H9 (cell line): ENCODE measurements at regions not wholly inside any gene's neighbourhood (a gene's known extent, or its start where the extent isn't known, plus 50 kb on each side); places are given as distances from the start of the nearest gene placed in this dataset.

Source experiments
- DNase-seq: peaks from one replicate; pipeline ENCODE4 v3.0.0-alpha.2; 2017
- H2AFZ ChIP-seq: one replicate; pipeline ENCODE4 v1.6.1; 2013; ENCODE audit warnings: mild to moderate bottlenecking, low read length, control low read depth, moderate library complexity
- H2AK5ac ChIP-seq: 2 replicates; pipeline ENCODE4 v1.6.1; 2013; ENCODE audit warnings: low read length, control low read depth, mixed read lengths; ENCODE audit not compliant: insufficient read length
- H2BK120ac ChIP-seq: one replicate; pipeline ENCODE4 v1.6.1; 2013; ENCODE audit warnings: low read depth, mild to moderate bottlenecking, low read length, control low read depth, inconsistent platforms; ENCODE audit not compliant: poor library complexity, severe bottlenecking
- H2BK12ac ChIP-seq: 2 replicates; pipeline ENCODE4 v1.6.1; 2013; ENCODE audit warnings: low read length, control low read depth, mixed read lengths, low read depth; ENCODE audit not compliant: insufficient read length
- H2BK15ac ChIP-seq: 2 replicates; pipeline ENCODE4 v1.6.1; 2013; ENCODE audit warnings: low read depth, low read length, control low read depth
- H2BK20ac ChIP-seq: one replicate; pipeline ENCODE4 v1.6.1; 2013; ENCODE audit warnings: low read depth, mild to moderate bottlenecking, low read length, control low read depth, inconsistent platforms; ENCODE audit not compliant: poor library complexity, severe bottlenecking
- H2BK5ac ChIP-seq: 2 replicates; pipeline ENCODE4 v1.6.1; 2013; ENCODE audit warnings: low read length, control low read depth, mixed read lengths; ENCODE audit not compliant: insufficient read length
- H3K14ac ChIP-seq: 2 replicates; pipeline ENCODE4 v1.6.1; 2013; ENCODE audit warnings: low read length, control low read depth; ENCODE audit not compliant: insufficient read depth
- H3K18ac ChIP-seq: 2 replicates; pipeline ENCODE4 v1.6.1; 2013; ENCODE audit warnings: low read depth, mild to moderate bottlenecking, mixed read lengths, low read length, control low read depth; ENCODE audit not compliant: insufficient read length
- H3K23ac ChIP-seq: 2 replicates; pipeline ENCODE4 v1.6.1; 2013; ENCODE audit warnings: low read length, control low read depth, mixed read lengths, low read depth; ENCODE audit not compliant: insufficient read length
- H3K23me2 ChIP-seq: 2 replicates; pipeline ENCODE4 v1.6.1; 2013; ENCODE audit warnings: low read depth, mild to moderate bottlenecking, mixed read lengths, low read length, control low read depth; ENCODE audit not compliant: insufficient read length, poor library complexity, severe bottlenecking
- H3K27ac ChIP-seq: 2 replicates; pipeline ENCODE4 v1.5.1; 2013; ENCODE audit warnings: low read length, control low read depth, mixed read lengths, low read depth; ENCODE audit not compliant: insufficient read length
- H3K27me3 ChIP-seq: 2 replicates; pipeline ENCODE4 v1.6.1; 2013; ENCODE audit warnings: low read length, control low read depth, inconsistent platforms; ENCODE audit not compliant: insufficient read depth
- H3K4ac ChIP-seq: 2 replicates; pipeline ENCODE4 v1.6.1; 2013; ENCODE audit warnings: low read depth, mild to moderate bottlenecking, control low read depth, inconsistent platforms, low read length, moderate library complexity
- H3K4me1 ChIP-seq: 2 replicates; pipeline ENCODE4 v1.6.1; 2013; ENCODE audit warnings: low read length, control low read depth, inconsistent platforms; ENCODE audit not compliant: insufficient read depth
- H3K4me2 ChIP-seq: 2 replicates; pipeline ENCODE4 v1.6.1; 2013; ENCODE audit warnings: low read length, control low read depth, mixed read lengths; ENCODE audit not compliant: insufficient read length, insufficient read depth
- H3K56ac ChIP-seq: 2 replicates; pipeline ENCODE4 v1.6.1; 2013; ENCODE audit warnings: low read depth, mild to moderate bottlenecking, mixed read lengths, low read length, control low read depth; ENCODE audit not compliant: insufficient read length
- H3K79me1 ChIP-seq: 2 replicates; pipeline ENCODE4 v1.6.1; 2013; ENCODE audit warnings: low read depth, mild to moderate bottlenecking, moderate library complexity, low read length, control low read depth, inconsistent platforms; ENCODE audit not compliant: insufficient read depth, poor library complexity, severe bottlenecking
- H3K79me2 ChIP-seq: 2 replicates; pipeline ENCODE4 v1.6.1; 2013; ENCODE audit warnings: low read length, control low read depth, inconsistent platforms; ENCODE audit not compliant: insufficient read depth
- H3K9ac ChIP-seq: 2 replicates; pipeline ENCODE4 v1.6.1; 2013; ENCODE audit warnings: low read length, control low read depth, mixed read lengths; ENCODE audit not compliant: insufficient read length; ENCODE audit errors: extremely low read depth
- H3K9me3 ChIP-seq: one replicate; pipeline ENCODE4 v1.6.1; 2013; ENCODE audit warnings: low read depth, low read length, inconsistent platforms; ENCODE audit not compliant: control insufficient read depth
- H3T11ph ChIP-seq: one replicate; pipeline ENCODE4 v1.6.1; 2013; ENCODE audit warnings: mild to moderate bottlenecking, low read length, control low read depth, inconsistent platforms
- H4K20me1 ChIP-seq: one replicate; pipeline ENCODE4 v1.6.1; 2013; ENCODE audit not compliant: control insufficient read depth, insufficient read length, insufficient read depth
- H4K5ac ChIP-seq: 2 replicates; pipeline ENCODE4 v1.6.1; 2013; ENCODE audit warnings: low read depth, mild to moderate bottlenecking, mixed read lengths, low read length, control low read depth; ENCODE audit not compliant: insufficient read length
- H4K8ac ChIP-seq: replicated peaks from 2 replicates; pipeline ENCODE4 v1.6.1; 2013; ENCODE audit warnings: low read length, control low read depth, mixed read lengths, low read depth; ENCODE audit not compliant: insufficient read length
- H4K91ac ChIP-seq: 2 replicates; pipeline ENCODE4 v1.6.1; 2013; ENCODE audit warnings: low read depth, mild to moderate bottlenecking, moderate library complexity, mixed read lengths, low read length, control low read depth; ENCODE audit not compliant: insufficient read length
- H3K27ac Mint-ChIP-seq, 3 experiments: 2 replicates in 2 of 3; 3 replicates in 1 of 3; pipeline ENCODE4 v1.8.0; 2020 to 2021; ENCODE audit warnings: mixed read lengths in 3 of 3, mild to moderate bottlenecking in 1 of 3, moderate library complexity in 1 of 3
- H3K27me3 Mint-ChIP-seq: 2 replicates; pipeline ENCODE4 v1.8.0; 2021; ENCODE audit warnings: low read depth, mild to moderate bottlenecking, moderate library complexity, mixed read lengths
- H3K36me3 Mint-ChIP-seq, 3 experiments: 2 replicates in 2 of 3; 3 replicates in 1 of 3; pipeline ENCODE4 v1.8.0; 2020 to 2021; ENCODE audit warnings: low read depth in 3 of 3, mixed read lengths in 3 of 3; ENCODE audit not compliant: insufficient read depth in 1 of 3
- H3K4me1 Mint-ChIP-seq, 2 experiments: 2 replicates each; pipeline ENCODE4 v1.8.0; 2020; ENCODE audit warnings: mixed read lengths in 2 of 2
- H3K4me3 Mint-ChIP-seq, 2 experiments: 2 replicates in 1 of 2; 3 replicates in 1 of 2; pipeline ENCODE4 v1.8.0; 2020 to 2021; ENCODE audit warnings: mild to moderate bottlenecking in 2 of 2, mixed read lengths in 2 of 2, moderate library complexity in 1 of 2
- H3K9me3 Mint-ChIP-seq, 2 experiments: 2 replicates in 1 of 2; 3 replicates in 1 of 2; pipeline ENCODE4 v1.8.0; 2020; ENCODE audit warnings: mild to moderate bottlenecking in 2 of 2, mixed read lengths in 2 of 2, moderate library complexity in 1 of 2
- CTCF ChIP-seq: fragments of 200-600 bp; sonication (generic); conservative IDR thresholded peaks from 3 replicates; pipeline ENCODE4 v1.8.0; 2021; ENCODE audit warnings: antibody characterized with exemption, mild to moderate bottlenecking
- WGBS: extraction: QIAGEN DNeasy Blood & Tissue Kit; methylation state at CpG from one replicate; pipeline ENCODE4 v1.1.7; 2013; ENCODE audit warnings: missing lambda C conversion rate, low lambda C conversion rate, mixed read lengths; ENCODE audit not compliant: insufficient read length; ENCODE audit errors: extremely low coverage; 5-methylcytosine and 5-hydroxymethylcytosine counted together

DNA sequence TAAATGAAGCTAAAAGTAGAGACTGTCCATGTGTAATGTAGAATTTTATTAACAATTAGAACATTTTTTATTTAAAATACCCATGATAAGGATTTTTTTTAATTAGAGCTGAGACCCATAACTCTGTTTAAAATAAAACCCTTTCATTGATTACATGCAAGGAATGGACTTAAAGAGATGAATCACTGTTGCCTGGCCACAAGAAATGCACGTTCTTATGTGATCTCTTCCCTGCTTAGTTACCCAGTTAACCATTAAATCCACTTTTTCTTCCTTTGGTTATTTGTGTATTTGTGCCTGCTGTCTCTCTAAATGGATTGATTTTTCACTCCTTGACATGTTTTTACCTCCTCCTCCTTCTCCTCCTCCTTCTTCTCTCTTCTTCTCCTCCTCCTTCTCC lies 83.3 kb upstream of the SLITRK3 start:
- no peak overlapping the region for H3T11ph ChIP-seq
- no peak overlapping the region for H4K8ac ChIP-seq
- no peak overlapping the region for H2BK12ac ChIP-seq
- no peak overlapping the region for H3K18ac ChIP-seq
- no peaks in the 10 kb centered on the region for H3K27me3 Mint-ChIP-seq
- H3K4me1 ChIP-seq: no peaks in the 10 kb centered on the region
- H2AK5ac ChIP-seq: no peak overlapping the region
- no peak overlapping the region for H3K4me3 Mint-ChIP-seq
- no peak for TF ChIP-seq CTCF
- no peak overlapping the region for H3K9ac ChIP-seq
- H3K79me2 ChIP-seq: no peaks in the 10 kb centered on the region
- no CpG with 5 or more reads among the region's 1 CpG for WGBS
- no peak overlapping the region for H3K14ac ChIP-seq
- H3K23ac ChIP-seq: no peak overlapping the region
- DNase-seq: no peak
- H2BK20ac ChIP-seq: no peak overlapping the region
- H4K20me1 ChIP-seq: no peaks in the 10 kb centered on the region
- H3K9me3 Mint-ChIP-seq: peaks cover 0 to 2% of the 10 kb centered on the region in 2 experiments; a peak in 2 of 5 replicates
- H3K27me3 ChIP-seq: no peaks in the 10 kb centered on the region
- H3K56ac ChIP-seq: no peak overlapping the region
- no peak overlapping the region for H2BK120ac ChIP-seq
- no peaks in the 10 kb centered on the region for H3K9me3 ChIP-seq
- no peak overlapping the region for H2AFZ ChIP-seq
- H3K27ac ChIP-seq: no peak overlapping the region
- H3K79me1 ChIP-seq: no peaks in the 10 kb centered on the region
- peaks cover 11% of the 10 kb centered on the region in 2 experiments for H3K4me1 Mint-ChIP-seq
- no peak overlapping the region for H4K91ac ChIP-seq
- H2BK5ac ChIP-seq: no peak overlapping the region
- H3K23me2 ChIP-seq: no peaks in the 10 kb centered on the region
- no peak overlapping the region for H4K5ac ChIP-seq
- H2BK15ac ChIP-seq: no peak overlapping the region
- H3K4ac ChIP-seq: no peak overlapping the region
- no peaks in the 10 kb centered on the region; a peak in 1 of 7 replicates for H3K36me3 Mint-ChIP-seq
- no peak overlapping the region for H3K4me2 ChIP-seq
- H3K27ac Mint-ChIP-seq: no peak overlapping the region
